ENCODE measurements at regions not wholly inside any gene's neighbourhood (a gene's known extent, or its start where the extent isn't known, plus 50 kb on each side); places are given as distances from the start of the nearest gene placed in this dataset.

DNA sequence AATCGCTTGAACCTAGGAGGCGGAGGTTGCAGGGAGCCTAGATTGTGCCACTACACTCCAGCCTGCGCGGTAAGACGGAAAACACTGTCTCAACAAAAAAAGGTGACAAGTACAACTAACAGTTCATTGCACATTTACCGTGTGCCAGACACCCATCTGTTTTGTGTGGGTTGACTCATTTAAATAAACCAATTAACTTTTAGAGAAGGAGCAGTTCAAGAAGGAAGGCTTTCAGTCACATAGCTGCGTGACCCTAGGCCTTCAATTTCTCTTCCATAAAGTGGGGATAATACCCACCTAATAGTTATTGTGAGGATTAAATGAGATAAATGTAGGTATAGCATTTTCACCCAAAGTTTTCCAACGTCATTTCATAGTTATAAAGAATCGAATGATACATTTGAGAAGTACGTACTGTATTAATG lies 52.3 kb upstream of the KDM7A start:
- TF ChIP-seq, protein P1, sequence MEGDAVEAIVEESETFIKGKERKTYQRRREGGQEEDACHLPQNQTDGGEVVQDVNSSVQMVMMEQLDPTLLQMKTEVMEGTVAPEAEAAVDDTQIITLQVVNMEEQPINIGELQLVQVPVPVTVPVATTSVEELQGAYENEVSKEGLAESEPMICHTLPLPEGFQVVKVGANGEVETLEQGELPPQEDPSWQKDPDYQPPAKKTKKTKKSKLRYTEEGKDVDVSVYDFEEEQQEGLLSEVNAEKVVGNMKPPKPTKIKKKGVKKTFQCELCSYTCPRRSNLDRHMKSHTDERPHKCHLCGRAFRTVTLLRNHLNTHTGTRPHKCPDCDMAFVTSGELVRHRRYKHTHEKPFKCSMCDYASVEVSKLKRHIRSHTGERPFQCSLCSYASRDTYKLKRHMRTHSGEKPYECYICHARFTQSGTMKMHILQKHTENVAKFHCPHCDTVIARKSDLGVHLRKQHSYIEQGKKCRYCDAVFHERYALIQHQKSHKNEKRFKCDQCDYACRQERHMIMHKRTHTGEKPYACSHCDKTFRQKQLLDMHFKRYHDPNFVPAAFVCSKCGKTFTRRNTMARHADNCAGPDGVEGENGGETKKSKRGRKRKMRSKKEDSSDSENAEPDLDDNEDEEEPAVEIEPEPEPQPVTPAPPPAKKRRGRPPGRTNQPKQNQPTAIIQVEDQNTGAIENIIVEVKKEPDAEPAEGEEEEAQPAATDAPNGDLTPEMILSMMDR (conservative IDR thresholded peaks at IDR 0.05), result no peak
- no peak for TF ChIP-seq ZFX (IDR thresholded peaks at IDR 0.05)
